HepG2 (cell line): ENCODE measurements at regions not wholly inside any gene's neighbourhood (a gene's known extent, or its start where the extent isn't known, plus 50 kb on each side); places are given as distances from the start of the nearest gene placed in this dataset.

ENCODE experiments used
- ATAC-seq: fragments of 200-7000 bp; cut with Tn5 transposase; 3 replicates; pipeline ENCODE4 v1.9.1; 2020; ENCODE audit warnings: mild to moderate bottlenecking, moderate library complexity
- BruUV-seq: library from RNA; stranded (reverse); fragments of 400-500 nt; replicated peaks from 2 replicates; lab custom pipeline; 2021; lab: Mats Ljungman, UMichigan
- CTCF ChIA-PET: fragments of 300-600 bp; formaldehyde crosslinking; extraction: SDS; loops from one replicate; lab custom pipeline; 2021; ENCODE audit warnings: low total read pairs, inconsistent platforms, low intra/inter-chr PET ratio; lab: Yijun Ruan, JAX
- POLR2A ChIA-PET: fragments of 350-600 bp; sonication (Branson Sonifier 250); formaldehyde crosslinking; loops from one replicate; lab custom pipeline; 2020; ENCODE audit warnings: antibody characterized with exemption, inconsistent platforms; lab: Yijun Ruan, JAX
- DNase-seq: peaks from one replicate; pipeline ENCODE4 v3.0.0-alpha.2; 2015; ENCODE audit warnings: low spot score
- FAIRE-seq: peaks from 3 replicates; lab custom pipeline; 2011; peaks lifted over from hg19 to GRCh38; lab: Jason Lieb, UNC
- H2AFZ ChIP-seq: one replicate; pipeline ENCODE4 v1.6.1; 2011; ENCODE audit warnings: low read length, inconsistent platforms
- H3K27ac ChIP-seq: fragments of 300-600 bp; 3 replicates; pipeline ENCODE4 v1.8.0; 2011; ENCODE audit warnings: mixed run types, mild to moderate bottlenecking, mixed read lengths, low read length, inconsistent platforms; ENCODE audit not compliant: insufficient read depth; ENCODE audit errors: extremely low read length
- H3K27me3 ChIP-seq, 2 experiments: fragments of 200-600 bp in 1 of 2; 2 replicates in 1 of 2; 3 replicates in 1 of 2; pipeline versions ENCODE4 v1.6.0 to v1.8.0; 2011; ENCODE audit warnings: low read length in 2 of 2, mild to moderate bottlenecking in 2 of 2, moderate library complexity in 2 of 2, inconsistent platforms in 1 of 2; ENCODE audit not compliant: insufficient read depth in 2 of 2, control insufficient read depth in 1 of 2
- H3K36me3 ChIP-seq, 2 experiments: fragments of 200-600 bp in 1 of 2; replicated peaks in 1 of 2; 2 replicates in 1 of 2; 3 replicates in 1 of 2; pipeline versions ENCODE4 v1.5.1 to v1.8.0; 2011; ENCODE audit warnings: low read length in 2 of 2, inconsistent platforms in 1 of 2; ENCODE audit not compliant: insufficient read depth in 2 of 2, control insufficient read depth in 1 of 2
- H3K4me1 ChIP-seq: 2 replicates; pipeline ENCODE4 v1.5.1; 2012; ENCODE audit warnings: low read length, inconsistent platforms; ENCODE audit not compliant: insufficient read depth
- H3K4me2 ChIP-seq: 2 replicates; pipeline ENCODE4 v1.6.0; 2011; ENCODE audit warnings: low read depth, low read length, inconsistent platforms
- H3K4me3 ChIP-seq, 3 experiments: fragments of 200-600 bp in 1 of 3; sonication (generic), shearing (Covaris generic) in 1 of 3; replicated peaks in 1 of 3; 2 replicates each; pipeline ENCODE4 v1.5.1; 2011 to 2016; ENCODE audit warnings: low read length in 3 of 3, inconsistent platforms in 2 of 3, low read depth in 2 of 3, mild to moderate bottlenecking in 2 of 3, control low read depth in 1 of 3, mixed read lengths in 1 of 3; ENCODE audit not compliant: insufficient read depth in 1 of 3
- H3K79me2 ChIP-seq: one replicate; pipeline ENCODE4 v1.6.1; 2011; ENCODE audit warnings: low read length, inconsistent platforms; ENCODE audit not compliant: insufficient read depth
- H3K9ac ChIP-seq: 2 replicates; pipeline ENCODE4 v1.6.0; 2011; ENCODE audit warnings: mild to moderate bottlenecking, low read depth, low read length, inconsistent platforms; ENCODE audit not compliant: insufficient read depth
- H3K9me3 ChIP-seq: 2 replicates; pipeline ENCODE4 v1.5.1; 2012; ENCODE audit warnings: mild to moderate bottlenecking, low read length
- H4K20me1 ChIP-seq: 2 replicates; pipeline ENCODE4 v1.6.0; 2011; ENCODE audit warnings: inconsistent platforms, mild to moderate bottlenecking, low read length, moderate library complexity; ENCODE audit not compliant: insufficient read depth
- CAMTA2 ChIP-seq: sonication (generic); formaldehyde crosslinking; IDR thresholded peaks from 2 replicates; pipeline ENCODE4 v1.4.0; 2020; ENCODE audit warnings: mild to moderate bottlenecking, missing genetic modification reagents, borderline replicate concordance
- CREM ChIP-seq, 2 experiments: sonication (generic) in 1 of 2; formaldehyde crosslinking in 1 of 2; IDR thresholded peaks; 2 replicates each; pipeline versions ENCODE4 v1.4.0 to v1.6.1; 2016 to 2020; ENCODE audit warnings: antibody characterized with exemption in 1 of 2, mild to moderate bottlenecking in 1 of 2, missing genetic modification reagents in 1 of 2
- ELF3 ChIP-seq: IDR thresholded peaks from 2 replicates; pipeline ENCODE4 v1.6.1; 2016; ENCODE audit warnings: missing genetic modification reagents, missing compliant biosample characterization
- LCORL ChIP-seq, 2 experiments: fragments of 450-650 bp in 1 of 2; sonication (generic) in 1 of 2; formaldehyde crosslinking in 1 of 2; IDR thresholded peaks; 2 replicates each; pipeline versions ENCODE4 v1.5.0 to v1.6.1; 2017 to 2020; ENCODE audit warnings: antibody characterized with exemption in 1 of 2, missing genetic modification reagents in 1 of 2
- MAF1 ChIP-seq: sonication (generic); formaldehyde crosslinking; IDR thresholded peaks from 2 replicates; pipeline ENCODE4 v1.5.0; 2020; ENCODE audit warnings: missing genetic modification reagents, borderline replicate concordance
- MAFF ChIP-seq: IDR thresholded peaks from 2 replicates; pipeline ENCODE4 v1.6.1; 2011; ENCODE audit warnings: low read depth, low read length, improper control_type of control experiment
- RFXANK ChIP-seq: IDR thresholded peaks from 2 replicates; pipeline ENCODE4 v1.6.1; 2016
- SRSF1 ChIP-seq: fragments of 200-400 bp; formaldehyde crosslinking; optimal IDR thresholded peaks from 2 replicates; pipeline ENCODE3; 2017; ENCODE audit warnings: mild to moderate bottlenecking, low read depth, low read length, moderate library complexity
- SSRP1 ChIP-seq: IDR thresholded peaks from 2 replicates; pipeline ENCODE4 v1.6.1; 2016; ENCODE audit warnings: control low read depth
- ZFP41 ChIP-seq: sonication (generic); formaldehyde crosslinking; IDR thresholded peaks from 2 replicates; pipeline ENCODE4 v1.4.0; 2020; ENCODE audit warnings: mild to moderate bottlenecking, missing genetic modification reagents, borderline replicate concordance
- ZNF333 ChIP-seq: sonication (generic); formaldehyde crosslinking; IDR thresholded peaks from 2 replicates; pipeline ENCODE4 v1.4.0; 2020; ENCODE audit warnings: mild to moderate bottlenecking, missing genetic modification reagents, borderline replicate concordance
- ZNF510 ChIP-seq: sonication (generic); formaldehyde crosslinking; IDR thresholded peaks from 2 replicates; pipeline ENCODE4 v1.4.0; 2020; ENCODE audit warnings: low read depth, mild to moderate bottlenecking, missing genetic modification reagents
- ZNF557 ChIP-seq: sonication (generic); formaldehyde crosslinking; IDR thresholded peaks from 2 replicates; pipeline ENCODE4 v1.4.0; 2020; ENCODE audit warnings: missing genetic modification reagents
- ZNF713 ChIP-seq: sonication (generic); formaldehyde crosslinking; IDR thresholded peaks from 2 replicates; pipeline ENCODE4 v1.4.0; 2020; ENCODE audit warnings: mild to moderate bottlenecking, missing genetic modification reagents
- WGBS: methylation state at CpG from one replicate; pipeline ENCODE4 v1.1.6; 2017; ENCODE audit warnings: low lambda C conversion rate; 5-methylcytosine and 5-hydroxymethylcytosine counted together
- in situ Hi-C: cut with HindIII; loops from 2 replicates; pipeline ENCODE4 v1.10.0; 2017; ENCODE audit warnings: low pct_unique_long_range_greater_than_20kb; ENCODE audit not compliant: extremely low pct_ligation_motif_present
- intact Hi-C: fragments of 100-400 bp; cut with micrococcal nuclease; formaldehyde crosslinking; loops from one replicate; pipeline ENCODE4 v1.10.0; 2022; ENCODE audit not compliant: unreplicated experiment
- TF ChIP-seq, protein P1 (sequence below): sonication (generic); formaldehyde crosslinking; IDR thresholded peaks from 2 replicates; pipeline ENCODE4 v1.9.0; 2022; ENCODE audit warnings: low read depth, missing genetic modification reagents
- TF ChIP-seq, protein P2 (sequence below): sonication (generic); formaldehyde crosslinking; IDR thresholded peaks from 2 replicates; pipeline ENCODE4 v1.5.1; 2020; ENCODE audit warnings: missing genetic modification reagents, mild to moderate bottlenecking, borderline replicate concordance
- TF ChIP-seq, protein P3 (sequence below): sonication (generic); formaldehyde crosslinking; conservative IDR thresholded peaks from 2 replicates; pipeline ENCODE4 v1.8.0; 2022; ENCODE audit warnings: low read depth, missing genetic modification reagents

GRCh38 chr7:118053353-118053752 lies 130.6 kb upstream of the LSM8 start:
- no peak for ATAC-seq
- H3K9ac ChIP-seq, result no peak overlapping the region
- no peaks in the 10 kb centered on the region for H4K20me1 ChIP-seq
- POLR2A ChIA-PET, result no interaction called here
- H3K36me3 ChIP-seq, result no peaks in the 10 kb centered on the region
- H3K27ac ChIP-seq, result no peak overlapping the region
- in situ Hi-C loops, result no loop called here
- no peaks in the 10 kb centered on the region for H3K4me1 ChIP-seq
- H3K4me3 ChIP-seq, result no peak overlapping the region
- no peak for TF ChIP-seq MAF1
- no peak for TF ChIP-seq CREM (IDR thresholded peaks at IDR 0.05)
- TF ChIP-seq CREM (CRISPR knock-in tag; IDR thresholded peaks at IDR 0.05), result no peak
- no peak for TF ChIP-seq LCORL (IDR thresholded peaks at IDR 0.05)
- TF ChIP-seq LCORL (CRISPR knock-in tag; IDR thresholded peaks at IDR 0.05), result no peak
- TF ChIP-seq RFXANK (CRISPR knock-in tag), result no peak
- TF ChIP-seq, protein P1, sequence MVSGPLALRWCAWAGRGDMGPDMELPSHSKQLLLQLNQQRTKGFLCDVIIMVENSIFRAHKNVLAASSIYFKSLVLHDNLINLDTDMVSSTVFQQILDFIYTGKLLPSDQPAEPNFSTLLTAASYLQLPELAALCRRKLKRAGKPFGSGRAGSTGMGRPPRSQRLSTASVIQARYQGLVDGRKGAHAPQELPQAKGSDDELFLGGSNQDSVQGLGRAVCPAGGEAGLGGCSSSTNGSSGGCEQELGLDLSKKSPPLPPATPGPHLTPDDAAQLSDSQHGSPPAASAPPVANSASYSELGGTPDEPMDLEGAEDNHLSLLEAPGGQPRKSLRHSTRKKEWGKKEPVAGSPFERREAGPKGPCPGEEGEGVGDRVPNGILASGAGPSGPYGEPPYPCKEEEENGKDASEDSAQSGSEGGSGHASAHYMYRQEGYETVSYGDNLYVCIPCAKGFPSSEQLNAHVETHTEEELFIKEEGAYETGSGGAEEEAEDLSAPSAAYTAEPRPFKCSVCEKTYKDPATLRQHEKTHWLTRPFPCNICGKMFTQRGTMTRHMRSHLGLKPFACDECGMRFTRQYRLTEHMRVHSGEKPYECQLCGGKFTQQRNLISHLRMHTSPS (CRISPR knock-in tag), result no peak
- no peaks in the 10 kb centered on the region for H3K9me3 ChIP-seq
- BruUV-seq, result no TSS peak
- no peak overlapping the region for H2AFZ ChIP-seq
- no peak for FAIRE-seq
- WGBS, result 13% methylated on average over 4 of the region's 4 CpGs
- no peak overlapping the region for H3K4me2 ChIP-seq
- intact Hi-C loops, result no loop called here
- no peaks in the 10 kb centered on the region for H3K79me2 ChIP-seq
- CTCF ChIA-PET, result no interaction called here
- DNase-seq, result no peak
- no peaks in the 10 kb centered on the region for H3K27me3 ChIP-seq

- DNase-seq (no peak), FAIRE-seq (no peak), ATAC-seq (no peak)
- H3K4me2 ChIP-seq, result no peak overlapping the region
- intact Hi-C loops (no loop called here), in situ Hi-C loops (no loop called here)
- ChIA-PET CTCF (no interaction called here), POLR2A (no interaction called here)
- H2AFZ ChIP-seq, result no peak overlapping the region
- H3K9me3 ChIP-seq, result no peaks in the 10 kb centered on the region
- BruUV-seq, result no TSS peak
- TF ChIP-seq CAMTA2 (CRISPR knock-in tag), result no peak
- TF ChIP-seq ELF3 (CRISPR knock-in tag), result no peak
- TF ChIP-seq, protein P2, sequence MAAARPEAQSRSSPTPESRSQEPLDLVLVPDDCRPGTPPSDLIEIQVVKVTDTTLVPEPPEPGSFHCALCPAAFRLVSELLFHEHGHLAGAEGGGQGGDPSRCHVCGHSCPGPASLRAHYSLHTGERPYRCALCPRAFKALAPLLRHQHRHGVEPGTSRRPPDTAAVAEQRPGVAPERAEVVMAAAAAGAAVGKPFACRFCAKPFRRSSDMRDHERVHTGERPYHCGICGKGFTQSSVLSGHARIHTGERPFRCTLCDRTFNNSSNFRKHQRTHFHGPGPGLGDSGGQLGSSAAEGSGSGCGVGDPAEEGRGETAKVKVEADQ, result no peak
- no peak for TF ChIP-seq ZFP41 (CRISPR knock-in tag)
- TF ChIP-seq ZNF557 (CRISPR knock-in tag), result no peak
- TF ChIP-seq, protein P3, sequence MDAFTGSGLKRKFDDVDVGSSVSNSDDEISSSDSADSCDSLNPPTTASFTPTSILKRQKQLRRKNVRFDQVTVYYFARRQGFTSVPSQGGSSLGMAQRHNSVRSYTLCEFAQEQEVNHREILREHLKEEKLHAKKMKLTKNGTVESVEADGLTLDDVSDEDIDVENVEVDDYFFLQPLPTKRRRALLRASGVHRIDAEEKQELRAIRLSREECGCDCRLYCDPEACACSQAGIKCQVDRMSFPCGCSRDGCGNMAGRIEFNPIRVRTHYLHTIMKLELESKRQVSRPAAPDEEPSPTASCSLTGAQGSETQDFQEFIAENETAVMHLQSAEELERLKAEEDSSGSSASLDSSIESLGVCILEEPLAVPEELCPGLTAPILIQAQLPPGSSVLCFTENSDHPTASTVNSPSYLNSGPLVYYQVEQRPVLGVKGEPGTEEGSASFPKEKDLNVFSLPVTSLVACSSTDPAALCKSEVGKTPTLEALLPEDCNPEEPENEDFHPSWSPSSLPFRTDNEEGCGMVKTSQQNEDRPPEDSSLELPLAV (CRISPR knock-in tag), result no peak
- no peak for TF ChIP-seq MAFF
- TF ChIP-seq SSRP1 (CRISPR knock-in tag), result no peak
- TF ChIP-seq SRSF1, result no peak
- no peak for TF ChIP-seq ZNF510 (CRISPR knock-in tag)
- TF ChIP-seq ZNF713, result no peak
- no peak for TF ChIP-seq ZNF333 (CRISPR knock-in tag)
- 7% methylated on average over 2 of the region's 2 CpGs for WGBS
- no peaks in the 10 kb centered on the region for H4K20me1 ChIP-seq
- H3K27me3 ChIP-seq, result no peaks in the 10 kb centered on the region
- no peaks in the 10 kb centered on the region for H3K79me2 ChIP-seq
- no peak overlapping the region for H3K9ac ChIP-seq
- H3K4me1 ChIP-seq, result no peaks in the 10 kb centered on the region
- H3K36me3 ChIP-seq, result no peaks in the 10 kb centered on the region
- no peak overlapping the region for H3K27ac ChIP-seq
- H3K4me3 ChIP-seq, result no peak overlapping the region
Observed at GRCh38 chr7:118054529-118054928, 129.4 kb upstream of the LSM8 start.
